Anterior cingulate cortex (tissue), 58 donors: ENCODE measurements at regions not wholly inside any gene's neighbourhood (a gene's known extent, or its start where the extent isn't known, plus 50 kb on each side); places are given as distances from the start of the nearest gene placed in this dataset.

ENCODE experiments used
- DNase-seq, 58 donors: peaks; one replicate each; lab custom pipeline; 2025; lab: John Stamatoyannopoulos, UW

DNA sequence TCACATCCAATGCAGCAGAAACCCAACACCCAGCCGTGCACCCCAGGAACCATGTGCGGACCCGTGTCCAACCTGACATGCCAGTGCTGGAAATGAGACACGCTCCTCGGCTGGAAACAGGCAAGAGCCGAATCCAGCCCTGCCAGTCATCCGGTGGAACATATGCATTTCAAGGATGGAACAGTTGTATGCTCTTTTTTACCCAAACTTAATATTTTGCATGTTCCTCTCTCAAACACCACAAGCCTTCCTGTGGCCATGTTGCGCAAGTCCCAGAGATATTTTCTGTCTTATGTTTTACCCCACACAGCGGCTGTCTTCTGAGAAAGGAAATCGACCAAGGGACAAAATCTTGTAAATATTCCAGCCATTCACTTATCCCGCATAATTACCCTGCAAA, 196.9 kb downstream of the BCL11B start:
- peak in 1 of 58 donors; percentile 16 for DNase-seq

DNA sequence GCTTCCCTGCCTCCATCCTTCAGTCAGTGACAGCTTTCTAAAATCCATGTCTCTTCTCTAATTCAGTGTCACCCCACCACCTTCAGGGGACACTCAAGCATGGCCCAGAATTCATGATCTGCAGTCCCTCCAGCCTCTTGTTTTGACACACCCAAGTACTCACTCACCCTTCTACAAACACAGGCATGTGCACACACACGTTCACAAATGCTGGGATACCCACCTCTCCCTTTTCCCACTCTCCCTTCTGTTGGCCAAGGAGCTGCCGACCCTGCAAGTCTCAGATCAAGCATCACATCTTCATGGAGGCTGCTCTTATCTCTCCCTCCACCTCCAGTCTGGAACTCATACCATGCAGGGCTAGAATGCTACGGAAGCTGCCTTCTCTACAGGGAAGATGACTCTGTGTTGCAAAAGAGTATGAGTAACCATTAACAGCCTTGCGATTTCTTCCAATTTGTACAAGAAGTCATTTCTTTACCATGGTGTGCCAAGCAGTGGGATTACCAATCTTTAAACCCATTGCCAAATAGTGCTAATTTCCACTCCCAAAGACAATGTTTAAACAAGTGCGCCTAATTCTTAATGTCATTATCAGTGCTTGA, 196.1 kb downstream of the BCL11B start:
- no peak for DNase-seq

DNA sequence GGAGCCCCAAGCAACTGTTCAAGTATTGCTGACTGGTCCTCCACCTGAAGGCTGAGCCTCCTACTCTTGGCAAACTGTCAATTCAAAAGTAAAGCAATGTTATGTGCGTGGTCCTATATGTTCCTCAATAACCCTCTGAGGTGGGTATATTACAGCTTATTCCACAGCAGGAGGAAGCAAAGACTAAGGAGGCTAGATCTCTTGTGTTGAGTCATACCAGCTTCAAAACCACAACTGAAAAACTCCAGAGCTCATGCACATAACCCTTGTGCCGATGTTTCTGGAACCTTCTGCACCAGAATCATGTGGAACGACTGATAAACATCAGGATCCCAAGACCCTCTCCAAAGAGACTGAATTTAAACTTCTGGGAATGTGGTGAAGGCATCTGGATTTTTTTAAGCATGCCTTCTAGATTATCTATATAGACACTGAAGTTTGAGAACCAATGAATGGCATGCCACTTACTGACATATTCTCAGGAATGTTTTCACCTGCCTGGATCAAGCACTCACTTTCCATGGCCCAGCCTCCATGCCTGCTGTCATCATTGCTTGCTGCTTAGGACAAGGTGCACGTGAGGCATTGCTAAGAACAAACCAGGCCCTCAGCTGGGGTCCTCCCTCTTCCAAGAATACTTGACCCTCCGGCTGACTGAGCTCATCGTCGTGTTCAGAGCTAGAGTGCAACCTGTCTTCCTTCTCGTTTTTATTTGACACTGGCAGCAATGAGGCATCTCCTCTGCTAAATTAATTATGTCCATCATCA, 194.7 kb downstream of the BCL11B start:
- no peak for DNase-seq

DNA sequence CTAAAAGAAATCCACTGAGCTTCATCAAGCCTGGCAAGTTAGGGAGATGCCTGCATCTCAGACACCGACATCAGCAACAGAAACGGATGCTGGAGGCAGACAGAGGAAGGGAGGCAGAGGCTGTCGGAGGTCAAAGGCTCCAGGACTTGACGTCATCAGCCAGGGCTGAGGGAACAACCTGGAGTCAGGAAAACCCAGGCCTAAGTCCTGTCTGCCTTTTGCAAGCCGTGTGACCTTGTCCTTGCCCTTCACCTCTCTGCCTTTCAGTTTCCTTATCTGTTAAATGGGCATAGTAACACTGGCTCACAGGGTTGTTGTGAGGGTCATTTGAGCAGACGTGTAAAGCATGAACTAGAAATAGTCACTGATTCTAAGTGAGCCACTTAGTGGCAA, 194.2 kb downstream of the BCL11B start:
- DNase-seq, result no peak

DNA sequence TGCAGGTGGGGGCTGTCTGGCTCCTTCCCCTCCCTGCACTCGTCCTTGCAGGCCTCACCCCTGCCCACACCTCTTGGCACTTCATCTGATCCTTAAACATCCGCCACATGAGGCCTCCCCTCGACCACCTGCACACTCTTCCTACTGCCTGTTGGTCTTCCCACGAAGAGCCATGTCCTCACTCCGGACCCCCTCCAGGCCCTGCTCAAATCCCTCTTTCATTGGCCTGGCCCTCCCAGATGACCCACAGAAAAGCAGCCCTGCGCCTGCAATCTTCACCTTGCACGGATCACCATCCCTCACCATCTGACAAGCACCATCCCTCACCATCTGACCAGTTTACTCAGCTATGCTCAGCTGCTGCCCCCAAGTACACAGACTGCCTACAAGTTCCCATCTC, 193.6 kb downstream of the BCL11B start:
- no peak for DNase-seq

DNA sequence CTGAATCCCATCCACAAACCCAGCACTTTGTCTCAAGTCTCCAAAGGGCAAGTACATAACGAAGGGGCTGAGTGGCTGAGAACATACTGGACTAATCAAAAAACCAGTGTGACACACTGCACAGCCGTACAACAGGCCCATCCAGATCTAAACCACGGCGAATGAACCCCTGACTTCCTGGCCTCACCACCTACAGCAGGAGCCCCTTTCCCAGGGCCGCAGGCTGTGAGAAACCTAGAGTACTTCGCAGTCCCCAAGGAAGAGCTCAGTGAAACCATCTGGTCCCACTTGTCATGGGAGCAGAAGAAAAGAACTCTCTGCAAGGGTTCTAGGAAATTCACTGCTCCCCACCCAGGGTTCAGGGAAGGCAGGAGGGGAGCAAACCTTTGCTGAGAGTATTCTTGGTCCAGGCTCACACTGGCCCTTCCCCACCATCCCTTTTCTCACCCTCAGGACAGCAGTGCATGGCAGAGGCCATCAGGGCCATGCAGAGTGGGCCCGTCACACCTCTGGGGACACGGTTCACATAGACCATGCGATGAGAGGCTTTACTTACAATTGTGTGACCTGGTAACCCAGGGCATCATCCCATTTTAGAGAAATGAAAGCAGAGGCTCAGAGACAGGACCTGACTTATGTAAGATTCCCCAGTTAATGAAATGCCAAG, 192.8 kb downstream of the BCL11B start:
- no peak for DNase-seq

DNA sequence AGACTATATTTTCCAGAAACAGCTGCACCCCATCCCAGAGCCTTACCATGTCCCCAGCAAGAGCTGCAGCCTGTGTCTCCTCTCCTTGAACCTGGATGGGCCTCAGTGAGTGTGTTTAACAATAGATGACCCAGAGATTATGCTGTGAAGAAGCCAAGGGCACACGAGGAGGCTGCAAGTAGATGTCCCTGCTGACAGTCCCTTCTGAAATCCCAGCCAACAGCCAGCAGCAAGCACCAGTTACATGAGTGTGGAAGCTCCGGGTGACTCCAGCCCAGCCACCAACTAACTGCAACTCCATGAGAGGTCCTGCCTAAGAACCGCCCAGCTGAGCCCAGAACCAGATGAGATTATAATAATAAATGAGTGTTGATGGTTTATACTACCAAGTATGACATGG, 191.7 kb downstream of the BCL11B start:
- no peak for DNase-seq

DNA sequence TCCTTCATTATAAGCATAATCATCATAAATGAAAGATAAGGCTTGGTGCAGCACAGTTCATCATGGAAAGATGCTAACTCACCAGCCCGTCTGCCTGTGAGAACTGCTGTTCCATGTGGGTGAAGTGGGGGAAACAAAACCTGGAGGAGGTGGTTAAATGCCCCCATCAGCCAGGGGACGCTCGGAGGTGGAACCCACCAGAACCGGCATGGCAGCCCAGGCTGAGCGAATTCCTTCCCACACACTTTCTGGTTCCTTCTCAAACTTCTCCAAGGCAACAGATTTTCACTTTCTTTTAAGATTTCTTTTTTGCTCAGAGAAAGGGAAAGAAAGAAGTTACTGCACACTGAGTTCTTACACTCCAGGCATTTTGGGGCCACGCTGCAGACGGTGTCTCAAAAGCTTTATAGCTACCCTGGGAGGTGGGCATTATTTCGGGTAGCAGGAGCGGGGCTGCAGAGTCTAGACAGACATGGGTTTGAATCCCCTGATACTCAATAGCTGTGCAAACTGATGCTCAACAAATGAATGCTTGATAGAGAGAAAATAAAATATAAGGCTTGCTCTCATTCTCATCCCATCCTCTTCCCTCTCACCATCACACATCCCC, 190.7 kb downstream of the BCL11B start:
- DNase-seq, result no peak

DNA sequence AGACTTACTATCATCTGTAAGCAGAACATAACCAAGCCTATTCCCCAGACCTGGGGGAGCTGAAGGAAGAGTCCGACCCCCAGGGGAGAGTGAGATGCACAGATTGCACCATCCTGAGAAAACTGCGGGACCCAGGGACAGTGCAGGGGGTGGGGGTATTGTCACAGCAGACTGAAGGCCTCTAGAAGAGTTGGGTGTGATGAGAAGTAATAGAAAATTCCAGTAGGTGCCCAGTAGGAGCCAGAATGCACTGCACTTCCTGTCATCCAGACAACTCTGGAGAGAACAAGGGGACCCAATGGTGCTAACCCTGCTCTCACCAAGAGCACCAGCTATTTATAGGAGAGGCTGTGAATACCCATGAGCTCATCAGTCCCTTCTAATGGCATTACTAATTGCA, 190.1 kb downstream of the BCL11B start:
- no peak for DNase-seq

DNA sequence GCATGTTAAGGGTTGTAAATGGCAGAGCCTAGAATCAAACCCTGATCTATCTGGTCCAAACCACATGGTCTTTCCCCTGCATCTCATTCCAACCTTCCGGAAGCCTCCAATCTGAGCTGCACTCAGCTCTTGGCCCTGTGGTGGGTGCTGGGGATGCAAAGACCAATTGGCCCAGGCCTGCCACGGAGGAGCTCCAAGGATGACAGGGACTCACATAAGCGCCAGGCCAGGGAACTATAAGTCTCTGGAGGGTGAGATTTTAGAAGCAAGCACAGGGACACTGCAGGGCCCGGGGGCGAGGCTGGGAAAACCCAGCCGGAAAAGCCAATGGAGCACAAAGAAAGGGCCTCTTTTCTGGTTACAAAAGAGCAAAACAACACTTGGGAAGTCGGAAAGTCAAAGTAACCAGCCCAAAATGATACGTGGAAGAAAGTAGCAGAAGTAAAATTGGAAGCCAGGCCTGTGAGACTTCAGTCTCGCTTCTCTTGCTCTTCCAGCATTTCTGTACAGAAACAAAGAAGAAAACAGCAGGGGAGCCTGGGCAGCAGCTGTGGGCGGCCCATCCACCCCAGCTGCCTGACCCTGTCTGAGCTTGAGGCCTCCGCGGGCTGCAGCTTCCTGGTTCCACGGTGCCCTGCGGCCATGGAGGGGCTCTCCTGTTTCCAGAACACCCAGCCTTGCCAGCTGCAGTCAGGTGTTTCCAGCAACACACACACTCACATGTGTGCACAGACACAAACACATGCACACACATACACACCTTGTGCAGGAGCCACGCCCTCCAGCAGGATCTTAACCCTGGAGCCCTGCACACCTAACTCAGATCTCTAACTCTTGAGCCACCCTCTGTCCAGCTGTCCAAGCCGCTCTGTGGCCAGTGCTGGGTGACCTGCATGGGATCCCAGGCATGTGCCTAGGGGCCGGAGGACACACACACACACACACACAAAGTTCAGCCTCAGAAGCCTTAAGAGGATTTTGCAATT, 178.2 kb downstream of the BCL11B start:
- DNase-seq, result no peak

DNA sequence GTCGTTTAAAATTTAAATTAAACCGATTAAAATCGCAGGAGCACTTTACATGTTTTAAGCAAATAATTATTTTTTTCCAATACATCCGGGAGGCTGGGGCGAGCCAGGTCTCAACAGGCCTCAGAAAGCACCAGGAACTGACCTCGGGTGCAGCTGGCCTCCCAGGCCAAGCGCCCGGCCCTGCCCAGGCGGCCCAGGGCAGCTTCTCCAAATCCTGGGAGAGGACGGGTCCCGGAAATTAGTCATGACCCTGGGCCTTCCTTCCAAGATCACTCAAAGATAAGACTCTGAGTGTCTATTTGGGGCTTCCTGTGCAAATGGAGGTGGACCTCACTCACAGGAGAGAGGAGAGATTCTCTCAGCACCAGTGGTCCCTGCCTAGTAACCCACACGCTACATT, 177.1 kb downstream of the BCL11B start:
- no peak for DNase-seq

DNA sequence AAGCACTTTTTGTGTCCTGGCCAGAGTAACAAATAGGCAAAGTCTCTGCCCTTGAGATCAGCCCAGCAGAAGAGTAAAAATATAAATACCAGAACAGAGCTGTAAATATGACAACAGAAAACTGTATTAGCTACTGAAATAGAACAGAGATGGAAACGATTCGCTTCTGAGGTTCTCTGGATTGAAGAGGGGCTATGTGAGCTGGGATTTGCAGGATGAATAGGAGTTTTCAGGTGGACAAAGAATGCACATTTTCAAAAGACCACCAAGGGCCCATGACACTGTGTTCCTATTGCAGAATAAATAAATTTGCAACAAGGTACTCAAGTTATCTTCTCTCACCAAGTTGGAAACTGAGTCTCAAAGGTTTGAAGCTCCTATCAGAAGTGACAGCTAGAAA, 176.6 kb downstream of the BCL11B start:
- DNase-seq, result no peak

DNA sequence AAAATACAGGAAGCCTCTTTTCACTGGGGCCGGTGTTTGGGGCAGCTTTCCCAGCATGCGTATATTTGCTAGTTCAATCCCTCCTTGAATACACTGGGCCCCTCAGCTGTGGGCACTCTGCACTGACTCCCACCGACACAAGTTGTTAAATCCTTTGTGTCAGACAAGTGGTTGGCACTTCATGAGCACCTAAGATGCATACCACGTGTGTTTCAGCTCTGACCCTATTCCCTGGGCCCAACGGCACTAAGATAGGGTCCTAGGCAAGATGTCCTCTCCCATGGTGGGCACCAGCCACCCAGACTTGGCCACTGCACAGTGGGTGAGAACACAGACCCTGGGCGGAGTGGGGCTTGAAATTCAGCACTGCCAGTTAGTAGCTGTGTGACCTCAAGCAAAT, 173.8 kb downstream of the BCL11B start:
- no peak for DNase-seq

DNA sequence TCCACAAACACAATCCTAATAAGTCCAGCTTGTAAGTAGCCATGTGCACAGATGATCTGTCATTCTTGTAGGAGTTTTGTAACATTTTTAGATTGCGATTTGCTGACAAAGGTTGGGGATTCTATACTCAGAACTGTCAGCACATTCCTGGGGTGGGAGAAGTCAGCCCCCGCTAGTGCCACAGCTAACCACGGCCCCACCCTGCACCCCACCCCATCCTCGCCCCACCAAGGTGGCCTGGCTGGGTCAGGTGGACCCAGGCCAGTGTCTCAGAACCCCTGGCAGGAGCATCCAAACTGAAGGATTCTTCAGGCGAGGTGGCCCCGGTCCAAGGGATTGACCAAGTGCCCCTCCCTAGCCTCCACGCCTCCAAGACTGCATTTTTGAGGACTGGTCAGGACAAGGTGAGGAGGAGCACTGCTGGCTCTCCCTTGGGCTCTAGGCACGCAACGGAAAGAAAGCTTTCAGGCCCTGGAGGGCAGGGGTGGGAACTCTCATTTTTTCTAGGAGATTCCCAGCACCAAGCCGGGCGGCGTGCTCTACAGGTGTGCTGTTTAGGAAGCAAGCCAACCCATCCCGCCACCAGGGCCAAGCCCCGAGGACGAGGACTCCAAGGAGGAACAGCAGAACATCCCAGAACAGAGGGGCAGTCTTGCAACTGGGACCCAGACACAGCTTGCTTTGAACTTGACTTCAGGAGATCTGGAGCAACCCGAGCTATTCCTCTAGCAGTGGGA, 172.8 kb downstream of the BCL11B start:
- DNase-seq, result no peak

DNA sequence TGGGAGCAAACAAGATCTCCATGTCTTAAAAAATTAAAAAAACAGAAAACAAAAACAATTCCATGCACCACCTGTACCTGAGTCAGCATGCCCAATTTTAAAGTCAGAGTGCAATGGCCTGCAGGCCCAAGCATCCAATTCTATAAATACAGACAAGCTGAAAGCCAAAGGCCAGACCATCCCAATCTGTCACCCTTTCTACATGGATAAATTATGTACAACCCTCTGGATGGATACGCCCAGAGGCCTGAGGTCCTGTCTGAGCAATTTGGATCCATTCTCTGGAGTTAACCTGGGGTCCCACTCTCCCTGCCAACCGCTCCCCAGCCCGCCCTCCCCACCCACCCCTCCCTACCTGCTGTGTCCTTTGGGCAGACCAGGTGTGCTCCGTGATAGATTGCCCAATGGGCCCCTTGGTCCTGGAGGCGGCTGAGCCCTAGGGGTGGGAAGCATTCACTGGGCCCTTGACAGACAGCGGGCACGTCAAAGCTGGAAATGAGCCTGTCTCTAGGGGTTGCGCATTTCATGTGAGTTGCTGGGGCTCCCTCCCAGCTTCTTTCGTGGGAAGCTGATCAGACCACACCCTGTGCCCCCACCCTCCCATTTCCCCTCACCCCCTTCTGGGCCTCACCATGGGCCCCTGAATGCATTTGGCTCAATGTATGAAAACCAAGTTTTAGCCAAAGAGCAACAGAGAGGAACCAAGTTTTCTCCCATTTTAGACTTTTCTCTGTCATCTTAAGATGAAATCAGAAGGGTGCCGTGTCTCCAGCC, 171.3 kb downstream of the BCL11B start:
- DNase-seq, result no peak

DNA sequence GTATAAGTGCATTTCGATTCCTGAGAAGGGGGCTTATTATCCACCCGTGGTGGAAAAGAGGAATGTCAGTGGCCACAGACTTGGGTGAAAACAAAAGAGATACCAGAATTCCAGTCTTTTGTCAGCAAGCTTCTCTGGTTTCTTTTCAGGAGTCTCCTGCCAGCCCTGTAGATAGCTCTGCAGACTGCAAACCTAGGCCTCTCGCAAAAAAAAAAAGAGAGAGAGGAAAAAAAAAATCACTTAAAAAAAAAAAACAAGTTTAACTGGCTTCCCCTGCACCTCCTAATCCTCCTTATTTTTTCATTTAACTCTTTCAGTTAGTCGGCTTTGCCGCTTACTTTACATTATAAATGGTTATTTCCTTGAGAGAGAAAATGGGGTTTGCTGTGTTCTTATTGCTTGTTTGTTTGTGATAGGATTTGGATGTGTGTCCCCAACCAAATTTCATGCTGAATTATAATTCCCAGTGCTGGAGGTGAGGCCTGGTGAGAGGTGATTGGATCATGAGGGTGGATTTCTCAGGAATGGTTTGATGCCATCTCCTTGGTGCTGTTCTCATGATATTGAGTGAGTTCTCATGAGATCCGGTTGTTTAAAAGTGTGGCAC, 170.0 kb downstream of the BCL11B start:
- no peak for DNase-seq

DNA sequence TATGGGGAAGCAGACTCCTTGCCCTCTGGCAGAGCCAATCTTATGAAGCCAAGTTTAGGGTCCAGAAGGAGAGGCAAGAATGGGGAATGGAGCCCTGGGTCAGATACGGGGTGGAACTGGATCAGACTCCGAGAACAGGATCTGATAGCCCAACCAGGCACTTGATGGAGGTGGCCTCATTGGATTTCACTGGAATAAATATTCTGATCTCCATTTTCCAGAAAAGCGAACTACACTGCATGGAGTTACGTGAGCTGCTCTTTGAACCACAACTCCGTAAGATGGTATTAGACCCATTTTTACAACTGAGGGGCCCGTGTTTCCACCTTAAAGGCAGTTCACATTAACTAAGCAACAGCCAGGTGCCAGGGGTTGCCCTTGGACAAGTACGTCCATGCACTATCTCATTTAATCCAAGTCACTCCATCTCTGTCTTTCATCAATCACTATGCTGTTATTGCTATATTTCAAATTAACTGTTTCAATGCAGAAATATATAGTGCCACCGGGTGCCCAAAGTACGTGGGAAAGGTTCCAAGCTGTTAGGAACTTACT, 155.2 kb downstream of the BCL11B start:
- no peak for DNase-seq

DNA sequence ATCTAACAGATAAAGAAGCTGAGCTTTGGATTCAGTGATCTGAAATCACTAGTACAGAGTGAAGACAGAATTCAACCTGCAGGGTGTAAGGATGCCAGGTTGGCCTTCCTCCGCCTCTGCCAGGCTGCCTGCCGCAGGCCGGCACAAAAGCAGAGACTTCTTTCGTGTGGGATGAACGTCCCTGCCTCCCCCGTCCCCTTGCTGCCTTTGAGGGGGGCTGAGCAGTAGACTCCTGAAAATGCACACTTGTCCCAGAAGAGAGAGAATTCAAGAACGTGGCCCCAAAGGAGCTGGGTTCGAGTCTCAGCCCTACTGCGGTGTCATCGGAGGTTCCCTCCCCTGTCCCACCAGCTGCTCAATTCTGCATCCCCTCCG, 154.3 kb downstream of the BCL11B start:
- DNase-seq, result no peak
